ENCODE measurements at regions not wholly inside any gene's neighbourhood (a gene's known extent, or its start where the extent isn't known, plus 50 kb on each side); places are given as distances from the start of the nearest gene placed in this dataset.
A peak's percentile ranks its signal among the peaks of the same experiment; 100 is the strongest.

- Histone ChIP-seq H3K36me3 (replicated peaks; ENCODE audit: control insufficient read depth, insufficient read depth, low read length) (no peaks in the 10 kb centered on the region), H3K27me3 (ENCODE audit: control insufficient read depth, insufficient read depth, low read length) (no peaks in the 10 kb centered on the region), H3K4me3 (ENCODE audit: insufficient read depth, low read depth, low read length) (no peak overlapping the region)
- no peak for DNase-seq
These were observed 613.5 kb downstream of the C6orf118 start for GRCh38 chr6:164695896-164696295.

GRCh38 chr6:164694386-164694785 is 615.0 kb downstream of the C6orf118 start:
- no peaks in the 10 kb centered on the region for H3K36me3 ChIP-seq (replicated peaks; ENCODE audit: control insufficient read depth, insufficient read depth, low read length)
- H3K4me3 ChIP-seq (ENCODE audit: insufficient read depth, low read depth, low read length), result no peak overlapping the region
- H3K27me3 ChIP-seq (ENCODE audit: control insufficient read depth, insufficient read depth, low read length), result no peaks in the 10 kb centered on the region

DNA sequence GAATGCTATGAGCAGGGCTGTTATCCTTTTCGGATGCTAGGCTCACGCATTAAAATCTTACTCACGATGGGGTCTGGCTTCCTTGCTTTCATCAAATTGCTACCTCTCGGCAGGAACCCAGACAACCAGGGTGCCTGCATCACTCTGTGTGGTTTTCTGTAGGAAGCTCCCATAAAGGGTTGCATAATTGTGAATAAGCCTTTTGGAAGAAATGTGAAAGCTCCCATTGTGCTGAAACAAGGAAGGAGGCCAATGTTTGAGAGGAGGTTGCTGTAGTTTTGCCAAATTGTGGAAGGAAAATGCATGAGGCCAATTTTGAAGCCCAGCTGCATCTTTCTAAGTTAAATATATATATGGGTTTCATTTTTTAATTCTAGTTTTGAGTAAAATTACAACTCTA is 615.5 kb downstream of the C6orf118 start:
- no peak overlapping the region for H3K4me3 ChIP-seq (ENCODE audit: insufficient read depth, low read depth, low read length)
- H3K27me3 ChIP-seq (ENCODE audit: control insufficient read depth, insufficient read depth, low read length), result no peaks in the 10 kb centered on the region
- H3K36me3 ChIP-seq (replicated peaks; ENCODE audit: control insufficient read depth, insufficient read depth, low read length), result no peaks in the 10 kb centered on the region
- peak; percentile 15 for DNase-seq

More at GRCh38 chr6:164694386-164694785, 615.0 kb downstream of the C6orf118 start:
- DNase-seq, result no peak

GRCh38 chr6:164692772-164693510 is 616.5 kb downstream of the C6orf118 start:
- no peaks in the 10 kb centered on the region for H3K27me3 ChIP-seq (ENCODE audit: control insufficient read depth, insufficient read depth, low read length)
- H3K36me3 ChIP-seq (replicated peaks; ENCODE audit: control insufficient read depth, insufficient read depth, low read length), result no peaks in the 10 kb centered on the region
- no peak for DNase-seq
- H3K4me3 ChIP-seq (ENCODE audit: insufficient read depth, low read depth, low read length), result no peak overlapping the region

- no peak overlapping the region for H3K4me3 ChIP-seq (ENCODE audit: insufficient read depth, low read depth, low read length)
- H3K27me3 ChIP-seq (ENCODE audit: control insufficient read depth, insufficient read depth, low read length), result no peaks in the 10 kb centered on the region
- no peaks in the 10 kb centered on the region for H3K36me3 ChIP-seq (replicated peaks; ENCODE audit: control insufficient read depth, insufficient read depth, low read length)
- no peak for DNase-seq
These were observed 618.5 kb downstream of the C6orf118 start for GRCh38 chr6:164690702-164691500.

GRCh38 chr6:164690241-164690640 is 619.2 kb downstream of the C6orf118 start:
- DNase-seq, result no peak
- no peaks in the 10 kb centered on the region for H3K36me3 ChIP-seq (replicated peaks; ENCODE audit: control insufficient read depth, insufficient read depth, low read length)
- no peaks in the 10 kb centered on the region for H3K27me3 ChIP-seq (ENCODE audit: control insufficient read depth, insufficient read depth, low read length)
- no peak overlapping the region for H3K4me3 ChIP-seq (ENCODE audit: insufficient read depth, low read depth, low read length)

DNA sequence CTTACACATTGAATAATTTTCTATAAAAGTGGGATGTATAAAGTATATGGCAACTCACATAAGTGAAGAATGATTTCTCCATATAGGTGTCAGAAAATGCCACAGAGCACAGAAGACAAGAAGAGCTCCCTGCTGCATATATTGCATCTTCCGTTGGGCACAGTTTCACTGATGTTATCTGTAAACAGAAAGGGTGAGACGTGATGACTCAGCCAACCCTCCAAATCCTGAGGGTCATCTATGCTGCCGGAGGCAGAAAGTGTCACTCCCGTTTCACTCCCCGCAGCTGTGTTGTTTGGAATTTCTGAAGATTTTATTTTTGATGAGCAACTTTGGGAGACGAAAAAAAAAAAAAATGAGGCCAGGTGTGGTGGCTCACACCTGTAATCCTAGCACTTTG is 644.1 kb downstream of the C6orf118 start:
- no peaks in the 10 kb centered on the region for H3K36me3 ChIP-seq (replicated peaks; ENCODE audit: control insufficient read depth, insufficient read depth, low read length)
- H3K4me3 ChIP-seq (ENCODE audit: insufficient read depth, low read depth, low read length), result no peak overlapping the region
- no peaks in the 10 kb centered on the region for H3K27me3 ChIP-seq (ENCODE audit: control insufficient read depth, insufficient read depth, low read length)
- no peak for DNase-seq

GRCh38 chr6:164663634-164664033 is 645.8 kb downstream of the C6orf118 start:
- no peaks in the 10 kb centered on the region for H3K27me3 ChIP-seq (ENCODE audit: control insufficient read depth, insufficient read depth, low read length)
- no peak overlapping the region for H3K4me3 ChIP-seq (ENCODE audit: insufficient read depth, low read depth, low read length)
- H3K36me3 ChIP-seq (replicated peaks; ENCODE audit: control insufficient read depth, insufficient read depth, low read length), result no peaks in the 10 kb centered on the region
- DNase-seq, result no peak

- Histone ChIP-seq H3K27me3 (ENCODE audit: control insufficient read depth, insufficient read depth, low read length) (no peaks in the 10 kb centered on the region), H3K4me3 (ENCODE audit: insufficient read depth, low read depth, low read length) (no peak overlapping the region), H3K36me3 (replicated peaks; ENCODE audit: control insufficient read depth, insufficient read depth, low read length) (no peaks in the 10 kb centered on the region)
- DNase-seq, result no peak
These were observed 647.7 kb downstream of the C6orf118 start for GRCh38 chr6:164661716-164662115.

DNA sequence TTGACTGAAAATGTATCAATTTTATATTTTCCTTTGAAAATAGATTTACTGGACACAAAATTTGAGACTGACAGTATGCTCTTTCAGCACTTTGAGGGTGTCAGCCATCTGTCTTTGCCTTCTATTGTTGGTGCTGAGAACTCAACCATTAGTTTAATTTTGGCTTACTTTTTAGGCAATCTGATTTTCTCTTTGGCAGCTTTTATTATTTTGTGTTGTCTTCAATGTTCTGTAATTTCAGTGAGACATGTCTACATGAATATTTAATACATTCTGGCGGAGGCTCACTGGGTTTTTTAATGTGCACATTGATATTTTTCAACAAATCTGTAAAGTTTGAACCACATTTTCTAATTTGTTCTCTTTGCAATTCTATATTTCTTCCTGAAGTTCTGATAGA is 648.6 kb downstream of the C6orf118 start:
- DNase-seq, result no peak
- Histone ChIP-seq H3K36me3 (replicated peaks; ENCODE audit: control insufficient read depth, insufficient read depth, low read length) (no peaks in the 10 kb centered on the region), H3K27me3 (ENCODE audit: control insufficient read depth, insufficient read depth, low read length) (no peaks in the 10 kb centered on the region), H3K4me3 (ENCODE audit: insufficient read depth, low read depth, low read length) (no peak overlapping the region)

GRCh38 chr6:164640956-164641355 is 668.4 kb downstream of the C6orf118 start:
- H3K36me3 ChIP-seq (replicated peaks; ENCODE audit: control insufficient read depth, insufficient read depth, low read length), result no peaks in the 10 kb centered on the region
- no peak overlapping the region for H3K4me3 ChIP-seq (ENCODE audit: insufficient read depth, low read depth, low read length)
- DNase-seq, result no peak
- H3K27me3 ChIP-seq (ENCODE audit: control insufficient read depth, insufficient read depth, low read length), result no peaks in the 10 kb centered on the region

DNA sequence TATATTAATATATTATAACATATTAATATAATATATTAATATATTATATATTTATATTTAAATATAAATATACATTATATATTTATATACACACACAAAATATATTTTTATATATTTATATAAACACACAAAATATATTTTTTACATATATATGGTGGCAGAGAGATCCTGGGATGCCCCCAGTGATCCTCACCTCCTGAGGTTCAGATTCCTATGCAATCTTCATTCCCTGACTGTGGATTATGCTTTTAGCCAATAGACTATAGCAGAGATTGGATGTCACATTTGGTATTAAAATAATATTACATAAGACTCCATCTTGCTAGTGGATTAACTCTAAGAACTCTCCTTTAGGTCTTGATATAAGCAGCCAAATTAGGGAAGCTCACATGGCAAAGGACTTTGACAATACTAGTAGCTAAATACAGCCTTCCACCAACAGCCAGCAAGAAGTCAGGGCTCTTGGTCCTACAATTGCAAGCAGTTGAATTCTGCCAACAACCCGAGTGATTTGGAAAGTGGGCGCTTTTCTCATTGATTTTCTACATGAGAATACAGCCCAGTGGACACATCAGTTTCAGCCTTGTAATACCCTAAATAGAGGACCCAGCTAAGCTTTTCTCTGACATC is 681.0 kb downstream of the C6orf118 start:
- H3K36me3 ChIP-seq (replicated peaks; ENCODE audit: control insufficient read depth, insufficient read depth, low read length), result no peaks in the 10 kb centered on the region
- no peak overlapping the region for H3K4me3 ChIP-seq (ENCODE audit: insufficient read depth, low read depth, low read length)
- no peaks in the 10 kb centered on the region for H3K27me3 ChIP-seq (ENCODE audit: control insufficient read depth, insufficient read depth, low read length)
- no peak for DNase-seq

DNA sequence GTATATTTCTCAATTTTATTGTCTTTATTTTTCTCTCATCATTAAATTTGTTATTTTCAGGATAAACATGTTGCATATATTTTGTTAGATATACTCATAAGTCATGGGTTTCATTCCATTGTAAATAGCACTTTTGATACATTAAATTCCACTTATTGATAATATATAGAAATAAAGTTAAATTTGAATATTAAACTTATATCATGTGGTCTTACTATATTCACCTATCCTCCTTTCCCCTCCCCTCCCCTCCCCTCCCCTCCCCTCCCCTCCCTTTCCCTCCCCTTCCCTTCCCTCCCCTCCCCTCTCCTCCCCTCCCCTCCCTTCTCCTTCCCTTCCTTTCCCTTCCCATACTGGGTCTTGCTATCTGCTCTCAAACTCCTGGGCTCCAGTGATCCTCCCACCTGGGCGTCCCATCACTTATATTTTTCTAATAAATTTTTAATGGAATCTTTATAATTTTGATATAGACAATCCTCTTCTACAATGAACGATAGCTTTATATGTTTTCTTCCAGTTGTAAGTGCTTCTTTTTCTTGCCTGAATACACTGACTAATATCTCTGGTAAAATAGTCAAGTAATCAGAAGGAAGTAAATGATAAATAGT is 692.4 kb downstream of the C6orf118 start:
- H3K36me3 ChIP-seq (replicated peaks; ENCODE audit: control insufficient read depth, insufficient read depth, low read length), result no peaks in the 10 kb centered on the region
- no peaks in the 10 kb centered on the region for H3K27me3 ChIP-seq (ENCODE audit: control insufficient read depth, insufficient read depth, low read length)
- no peak for DNase-seq
- no peak overlapping the region for H3K4me3 ChIP-seq (ENCODE audit: insufficient read depth, low read depth, low read length)

DNA sequence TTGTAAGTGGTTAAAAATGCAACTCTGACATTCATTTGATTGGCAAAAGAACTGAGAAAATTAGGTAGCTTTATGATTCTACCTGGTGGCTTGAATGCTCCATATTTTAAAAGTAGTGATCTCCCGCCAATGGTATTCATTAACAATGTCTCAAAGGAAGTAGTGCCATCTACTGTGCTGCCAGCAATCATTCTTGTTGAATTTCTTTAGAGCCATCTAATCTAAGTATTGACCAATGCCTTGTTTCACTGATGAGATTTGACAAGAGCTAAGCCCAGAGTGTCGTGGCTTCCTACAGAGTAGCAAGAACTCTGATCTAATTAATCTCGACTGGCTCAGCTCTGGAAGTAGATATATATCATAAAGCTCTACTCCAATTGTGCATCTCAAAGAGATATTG is 696.7 kb downstream of the C6orf118 start:
- DNase-seq, result no peak
- Histone ChIP-seq H3K27me3 (ENCODE audit: control insufficient read depth, insufficient read depth, low read length) (no peaks in the 10 kb centered on the region), H3K36me3 (replicated peaks; ENCODE audit: control insufficient read depth, insufficient read depth, low read length) (no peaks in the 10 kb centered on the region), H3K4me3 (ENCODE audit: insufficient read depth, low read depth, low read length) (no peak overlapping the region)
